Kidney epithelial cell (primary cell): ENCODE measurements at regions not wholly inside any gene's neighbourhood (a gene's known extent, or its start where the extent isn't known, plus 50 kb on each side); places are given as distances from the start of the nearest gene placed in this dataset.
A peak's percentile ranks its signal among the peaks of the same experiment; 100 is the strongest.

ENCODE experiments used
- DNase-seq: peaks from one replicate; pipeline ENCODE4 v3.0.0-alpha.2; 2010; ENCODE audit warnings: low read depth
- H3K27me3 ChIP-seq: 2 replicates; pipeline ENCODE4 v1.6.0; 2011; ENCODE audit warnings: low read length; ENCODE audit not compliant: control insufficient read depth, insufficient read depth
- H3K36me3 ChIP-seq: 2 replicates; pipeline ENCODE4 v1.5.1; 2011; ENCODE audit warnings: low read length; ENCODE audit not compliant: control insufficient read depth, insufficient read depth
- H3K4me3 ChIP-seq: 2 replicates; pipeline ENCODE4 v1.5.1; 2011; ENCODE audit warnings: low read depth, mild to moderate bottlenecking, control low read depth, low read length
- CTCF ChIP-seq: IDR thresholded peaks from 2 replicates; pipeline ENCODE4 v1.5.1; 2011; ENCODE audit warnings: mild to moderate bottlenecking, moderate library complexity, low read length, control low read depth, inconsistent platforms; ENCODE audit not compliant: insufficient read depth, poor library complexity, severe bottlenecking

GRCh38 chr12:67056329-67056728, 212.8 kb upstream of the CAND1 start:
- no peak for DNase-seq
- no peak overlapping the region for H3K4me3 ChIP-seq

GRCh38 chr12:67057072-67057471, 212.1 kb upstream of the CAND1 start:
- no peak for TF ChIP-seq CTCF
- DNase-seq, result no peak

More at GRCh38 chr12:67056329-67056728, 212.8 kb upstream of the CAND1 start:
- Histone ChIP-seq H3K27me3 (no peaks in the 10 kb centered on the region), H3K36me3 (no peaks in the 10 kb centered on the region)
- no peak for TF ChIP-seq CTCF

GRCh38 chr12:67062193-67062592, 207.0 kb upstream of the CAND1 start:
- no peak overlapping the region for H3K4me3 ChIP-seq
- no peaks in the 10 kb centered on the region for H3K27me3 ChIP-seq
- no peak for DNase-seq
- H3K36me3 ChIP-seq, result no peaks in the 10 kb centered on the region
- TF ChIP-seq CTCF, result no peak

More at GRCh38 chr12:67057072-67057471, 212.1 kb upstream of the CAND1 start:
- Histone ChIP-seq H3K36me3 (no peaks in the 10 kb centered on the region), H3K4me3 (no peak overlapping the region), H3K27me3 (no peaks in the 10 kb centered on the region)

- TF ChIP-seq CTCF, result peak; percentile 11
- no peaks in the 10 kb centered on the region for H3K27me3 ChIP-seq
- no peak for DNase-seq
- H3K4me3 ChIP-seq, result peak overlapping the region; percentile 80
- H3K36me3 ChIP-seq, result no peaks in the 10 kb centered on the region
Measured at GRCh38 chr12:67067453-67068203, 201.5 kb upstream of the CAND1 start.

- Histone ChIP-seq H3K36me3 (no peaks in the 10 kb centered on the region), H3K4me3 (peak overlapping the region; percentile 80), H3K27me3 (no peaks in the 10 kb centered on the region)
- peak; percentile 37 for TF ChIP-seq CTCF
- DNase-seq, result no peak
Measured at GRCh38 chr12:67068204-67068731, 200.9 kb upstream of the CAND1 start.
